ENCODE measurements at regions not wholly inside any gene's neighbourhood (a gene's known extent, or its start where the extent isn't known, plus 50 kb on each side); places are given as distances from the start of the nearest gene placed in this dataset.

DNA sequence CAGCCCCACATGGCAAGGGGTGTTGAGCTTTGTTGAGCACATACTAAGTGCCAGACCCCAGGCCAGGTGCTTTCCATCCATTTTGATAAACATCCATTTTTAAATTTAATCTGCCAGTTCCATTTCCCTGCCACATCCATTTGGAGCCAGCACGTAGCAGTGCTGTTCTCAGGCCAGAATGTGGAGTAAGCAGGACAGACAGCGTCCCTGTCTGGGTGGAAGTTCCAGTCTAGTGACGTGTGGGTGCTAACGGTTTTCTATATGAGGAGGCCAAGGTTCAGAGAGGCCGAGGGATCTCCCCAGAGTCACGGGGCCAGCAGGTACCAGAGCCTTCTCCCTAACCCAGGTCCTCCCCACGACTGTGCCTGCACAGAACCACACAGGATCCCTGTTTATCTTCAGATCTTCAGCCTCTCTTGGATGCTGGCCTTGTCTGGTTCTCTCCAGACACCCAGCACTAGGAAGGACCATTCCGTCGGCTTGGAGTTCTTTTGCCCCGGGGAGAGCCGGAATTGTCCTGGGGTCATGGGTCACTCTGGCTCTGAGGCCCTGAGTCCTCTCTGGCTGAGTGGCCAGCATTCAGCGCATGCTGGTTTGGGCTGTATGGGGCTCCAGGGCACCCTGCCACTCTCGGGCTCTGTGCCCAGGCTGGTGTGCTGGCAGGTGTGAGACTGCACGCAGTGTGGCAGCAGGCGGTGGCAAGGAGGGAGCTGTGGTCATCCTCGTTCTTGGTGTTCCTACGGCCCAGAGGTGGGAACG is 63.6 kb upstream of the PPARA start:
- TF ChIP-seq, protein P1, sequence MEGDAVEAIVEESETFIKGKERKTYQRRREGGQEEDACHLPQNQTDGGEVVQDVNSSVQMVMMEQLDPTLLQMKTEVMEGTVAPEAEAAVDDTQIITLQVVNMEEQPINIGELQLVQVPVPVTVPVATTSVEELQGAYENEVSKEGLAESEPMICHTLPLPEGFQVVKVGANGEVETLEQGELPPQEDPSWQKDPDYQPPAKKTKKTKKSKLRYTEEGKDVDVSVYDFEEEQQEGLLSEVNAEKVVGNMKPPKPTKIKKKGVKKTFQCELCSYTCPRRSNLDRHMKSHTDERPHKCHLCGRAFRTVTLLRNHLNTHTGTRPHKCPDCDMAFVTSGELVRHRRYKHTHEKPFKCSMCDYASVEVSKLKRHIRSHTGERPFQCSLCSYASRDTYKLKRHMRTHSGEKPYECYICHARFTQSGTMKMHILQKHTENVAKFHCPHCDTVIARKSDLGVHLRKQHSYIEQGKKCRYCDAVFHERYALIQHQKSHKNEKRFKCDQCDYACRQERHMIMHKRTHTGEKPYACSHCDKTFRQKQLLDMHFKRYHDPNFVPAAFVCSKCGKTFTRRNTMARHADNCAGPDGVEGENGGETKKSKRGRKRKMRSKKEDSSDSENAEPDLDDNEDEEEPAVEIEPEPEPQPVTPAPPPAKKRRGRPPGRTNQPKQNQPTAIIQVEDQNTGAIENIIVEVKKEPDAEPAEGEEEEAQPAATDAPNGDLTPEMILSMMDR (IDR thresholded peaks at IDR 0.05) = no peak
- TF ChIP-seq POLR2AphosphoS5 (IDR thresholded peaks at IDR 0.05) (peak in 1 of 3 donors; percentile 2), POLR2A (IDR thresholded peaks at IDR 0.05) (no peak)

All from stomach (tissue), 4 donors.